Body of pancreas (tissue), 4 donors: ENCODE measurements at regions not wholly inside any gene's neighbourhood (a gene's known extent, or its start where the extent isn't known, plus 50 kb on each side); places are given as distances from the start of the nearest gene placed in this dataset.

ENCODE experiments used
- POLR2A ChIP-seq, 3 donors: fragments of 450-650 bp; IDR thresholded peaks; one replicate each; pipeline ENCODE4 v1.6.1; 2016; ENCODE audit warnings: antibody characterized with exemption in 3 of 3, mild to moderate bottlenecking in 2 of 3
- TF ChIP-seq, protein P1 (sequence below), 7 experiments: fragments of 450-650 bp in 4 of 7; fragments of 200-600 bp in 3 of 7; sonication (generic) in 3 of 7; IDR thresholded peaks; one replicate each; pipeline ENCODE4 v1.5.1; 2016 to 2019; ENCODE audit warnings: antibody characterized with exemption in 7 of 7

DNA sequence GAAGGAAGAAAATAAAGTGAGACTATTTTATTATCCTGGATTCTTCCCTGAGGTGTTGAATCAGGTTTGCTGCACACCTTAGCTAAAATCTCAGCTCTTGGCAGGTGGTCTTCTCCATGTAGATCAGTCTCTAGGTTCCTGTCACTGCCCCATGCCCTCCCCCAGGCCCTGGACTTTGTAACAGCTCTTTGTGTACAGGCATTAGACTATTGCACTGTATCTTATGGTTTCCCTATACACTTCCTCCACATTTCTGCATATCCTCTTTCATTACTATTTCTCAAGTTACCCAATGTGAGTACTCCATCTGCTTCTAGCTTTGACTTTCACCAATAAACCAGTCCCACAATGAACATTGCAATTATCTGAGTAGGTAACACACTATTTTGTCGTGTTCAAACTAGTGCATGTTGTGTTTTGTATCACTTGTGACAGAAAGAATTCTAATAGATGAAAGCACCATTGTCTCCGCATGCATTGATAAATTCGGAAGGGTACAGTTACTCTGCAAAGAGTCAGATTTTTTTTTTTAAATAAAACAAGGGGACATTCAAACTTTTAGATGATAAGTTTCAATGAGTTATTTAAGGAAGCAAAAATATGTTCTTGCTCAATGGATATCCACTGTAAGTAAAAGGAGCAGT lies 1348.7 kb upstream of the C9orf72 start:
- TF ChIP-seq, protein P1, sequence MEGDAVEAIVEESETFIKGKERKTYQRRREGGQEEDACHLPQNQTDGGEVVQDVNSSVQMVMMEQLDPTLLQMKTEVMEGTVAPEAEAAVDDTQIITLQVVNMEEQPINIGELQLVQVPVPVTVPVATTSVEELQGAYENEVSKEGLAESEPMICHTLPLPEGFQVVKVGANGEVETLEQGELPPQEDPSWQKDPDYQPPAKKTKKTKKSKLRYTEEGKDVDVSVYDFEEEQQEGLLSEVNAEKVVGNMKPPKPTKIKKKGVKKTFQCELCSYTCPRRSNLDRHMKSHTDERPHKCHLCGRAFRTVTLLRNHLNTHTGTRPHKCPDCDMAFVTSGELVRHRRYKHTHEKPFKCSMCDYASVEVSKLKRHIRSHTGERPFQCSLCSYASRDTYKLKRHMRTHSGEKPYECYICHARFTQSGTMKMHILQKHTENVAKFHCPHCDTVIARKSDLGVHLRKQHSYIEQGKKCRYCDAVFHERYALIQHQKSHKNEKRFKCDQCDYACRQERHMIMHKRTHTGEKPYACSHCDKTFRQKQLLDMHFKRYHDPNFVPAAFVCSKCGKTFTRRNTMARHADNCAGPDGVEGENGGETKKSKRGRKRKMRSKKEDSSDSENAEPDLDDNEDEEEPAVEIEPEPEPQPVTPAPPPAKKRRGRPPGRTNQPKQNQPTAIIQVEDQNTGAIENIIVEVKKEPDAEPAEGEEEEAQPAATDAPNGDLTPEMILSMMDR (IDR thresholded peaks at IDR 0.05): no peak
- TF ChIP-seq POLR2A (IDR thresholded peaks at IDR 0.05): no peak
